Fibroblast of mammary gland (primary cell): ENCODE measurements at regions not wholly inside any gene's neighbourhood (a gene's known extent, or its start where the extent isn't known, plus 50 kb on each side); places are given as distances from the start of the nearest gene placed in this dataset.

Experiments
- DNase-seq: peaks from one replicate; pipeline ENCODE4 v3.0.0-alpha.2; 2010; ENCODE audit warnings: low read depth
- H3K4me3 ChIP-seq: 2 replicates; pipeline ENCODE4 v1.5.1; 2011; ENCODE audit warnings: low read depth, mild to moderate bottlenecking, low read length, moderate library complexity; ENCODE audit not compliant: control insufficient read depth
- CTCF ChIP-seq: conservative IDR thresholded peaks from 2 replicates; pipeline ENCODE4 v1.5.1; 2011; ENCODE audit warnings: low read depth, low read length, inconsistent platforms; ENCODE audit not compliant: control insufficient read depth, insufficient read depth

GRCh38 chr18:29074147-29074546 is 897.2 kb upstream of the CDH2 start:
- H3K4me3 ChIP-seq, result no peak overlapping the region
- no peak for TF ChIP-seq CTCF
- no peak for DNase-seq

GRCh38 chr18:29071869-29072268 is 894.9 kb upstream of the CDH2 start:
- no peak for TF ChIP-seq CTCF
- H3K4me3 ChIP-seq, result no peak overlapping the region
- DNase-seq, result peak; percentile 5

GRCh38 chr18:29063346-29063745 is 886.4 kb upstream of the CDH2 start:
- DNase-seq, result no peak
- no peak for TF ChIP-seq CTCF
- H3K4me3 ChIP-seq, result no peak overlapping the region

GRCh38 chr18:29062921-29063320 is 886.0 kb upstream of the CDH2 start:
- TF ChIP-seq CTCF, result no peak
- no peak for DNase-seq
- H3K4me3 ChIP-seq, result no peak overlapping the region

- no peak for TF ChIP-seq CTCF
- H3K4me3 ChIP-seq, result no peak overlapping the region
- DNase-seq, result no peak
Measured at GRCh38 chr18:29060349-29060748, 883.4 kb upstream of the CDH2 start.

- TF ChIP-seq CTCF, result no peak
- DNase-seq, result no peak
- no peak overlapping the region for H3K4me3 ChIP-seq
Measured at GRCh38 chr18:29057703-29058102, 880.8 kb upstream of the CDH2 start.

- no peak for TF ChIP-seq CTCF
- H3K4me3 ChIP-seq, result no peak overlapping the region
- no peak for DNase-seq
Measured at GRCh38 chr18:29056800-29057199, 879.9 kb upstream of the CDH2 start.
